Smooth muscle cell (in vitro differentiated cells): ENCODE measurements at regions not wholly inside any gene's neighbourhood (a gene's known extent, or its start where the extent isn't known, plus 50 kb on each side); places are given as distances from the start of the nearest gene placed in this dataset.

Experiments
- DNase-seq: peaks from one replicate; lab custom pipeline; 2025; ENCODE audit not compliant: unreplicated experiment; lab: John Stamatoyannopoulos, UW
- H2AFZ ChIP-seq: fragments of 200-600 bp; sonication (generic); 2 replicates; pipeline ENCODE4 v1.6.0; 2016; ENCODE audit warnings: antibody characterized with exemption, low read depth, mild to moderate bottlenecking
- H3F3A ChIP-seq: fragments of 200-600 bp; sonication (generic); 2 replicates; pipeline ENCODE4 v1.6.0; 2017; ENCODE audit warnings: antibody characterized with exemption, low read depth
- H3K27ac ChIP-seq: fragments of 200-600 bp; sonication (generic); 2 replicates; pipeline ENCODE4 v1.5.1; 2016; ENCODE audit warnings: low read depth, mild to moderate bottlenecking
- H3K27me3 ChIP-seq: fragments of 200-600 bp; sonication (generic); 2 replicates; pipeline ENCODE4 v1.6.1; 2016; ENCODE audit warnings: low read depth, mild to moderate bottlenecking
- H3K36me3 ChIP-seq: fragments of 200-600 bp; sonication (generic); 2 replicates; pipeline ENCODE4 v1.5.1; 2016; ENCODE audit warnings: low read depth
- H3K4me1 ChIP-seq: fragments of 200-600 bp; sonication (generic); 2 replicates; pipeline ENCODE4 v1.5.1; 2016; ENCODE audit warnings: low read depth
- H3K4me2 ChIP-seq: fragments of 200-600 bp; sonication (generic); 2 replicates; pipeline ENCODE4 v1.6.0; 2016; ENCODE audit warnings: mild to moderate bottlenecking
- H3K4me3 ChIP-seq: fragments of 200-600 bp; sonication (generic); 2 replicates; pipeline ENCODE4 v1.5.1; 2016; ENCODE audit warnings: mild to moderate bottlenecking
- H3K79me2 ChIP-seq: fragments of 200-600 bp; sonication (generic); 2 replicates; pipeline ENCODE4 v1.6.0; 2016; ENCODE audit warnings: low read depth, mild to moderate bottlenecking
- H3K9ac ChIP-seq: fragments of 200-600 bp; sonication (generic); 2 replicates; pipeline ENCODE4 v1.6.0; 2016; ENCODE audit warnings: low read depth
- H3K9me3 ChIP-seq: fragments of 200-600 bp; sonication (generic); replicated peaks from 2 replicates; pipeline ENCODE4 v1.5.1; 2016; ENCODE audit warnings: low read depth
- H4K20me1 ChIP-seq: fragments of 200-600 bp; sonication (generic); 2 replicates; pipeline ENCODE4 v1.6.0; 2016; ENCODE audit warnings: low read depth
- WGBS: methylation state at CpG from one replicate; pipeline ENCODE4 v1.1.7; 2016; ENCODE audit warnings: low lambda C conversion rate; 5-methylcytosine and 5-hydroxymethylcytosine counted together
- TF ChIP-seq, protein P1 (sequence below): fragments of 200-600 bp; sonication (generic); IDR thresholded peaks from 2 replicates; pipeline ENCODE4 v1.5.1; 2017; ENCODE audit warnings: borderline replicate concordance, mild to moderate bottlenecking, antibody characterized with exemption; ENCODE audit not compliant: insufficient read depth, poor library complexity, severe bottlenecking

DNA sequence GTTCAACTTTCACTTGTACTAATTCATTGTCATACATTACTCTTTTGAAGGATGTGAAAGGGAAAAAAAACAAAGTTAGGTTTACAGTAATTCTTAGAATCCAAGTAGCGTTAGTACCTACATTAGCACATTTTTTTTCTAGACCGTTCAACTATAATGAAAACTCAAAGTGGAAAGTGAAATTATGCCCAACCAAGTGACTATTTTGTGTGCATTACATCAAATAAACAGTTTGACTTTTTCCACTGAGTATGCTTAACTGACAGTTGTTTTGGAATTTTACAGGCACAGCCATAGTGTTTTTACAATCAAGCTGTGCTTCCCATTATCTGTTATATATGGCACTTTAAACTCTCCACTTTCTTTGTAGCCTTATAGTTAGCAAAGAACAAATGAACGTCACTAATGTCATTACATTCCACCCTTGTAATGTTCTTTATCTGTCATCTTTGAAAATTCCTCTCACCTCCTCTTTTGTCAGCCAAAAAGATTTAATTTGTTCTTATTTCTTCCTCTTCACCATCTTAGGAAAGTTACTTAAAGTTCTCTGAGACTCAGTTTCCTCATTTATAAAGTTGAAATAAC is 142.3 kb upstream of the SOX2 start:
- Histone ChIP-seq H2AFZ (no peak overlapping the region), H4K20me1 (no peaks in the 10 kb centered on the region), H3K4me2 (no peak overlapping the region), H3K9ac (no peak overlapping the region), H3K4me1 (no peaks in the 10 kb centered on the region), H3K79me2 (no peaks in the 10 kb centered on the region), H3K27me3 (no peaks in the 10 kb centered on the region), H3K36me3 (no peaks in the 10 kb centered on the region), H3K27ac (no peak overlapping the region), H3K9me3 (no peaks in the 10 kb centered on the region), H3F3A (no peaks in the 10 kb centered on the region), H3K4me3 (no peak overlapping the region)
- TF ChIP-seq, protein P1, sequence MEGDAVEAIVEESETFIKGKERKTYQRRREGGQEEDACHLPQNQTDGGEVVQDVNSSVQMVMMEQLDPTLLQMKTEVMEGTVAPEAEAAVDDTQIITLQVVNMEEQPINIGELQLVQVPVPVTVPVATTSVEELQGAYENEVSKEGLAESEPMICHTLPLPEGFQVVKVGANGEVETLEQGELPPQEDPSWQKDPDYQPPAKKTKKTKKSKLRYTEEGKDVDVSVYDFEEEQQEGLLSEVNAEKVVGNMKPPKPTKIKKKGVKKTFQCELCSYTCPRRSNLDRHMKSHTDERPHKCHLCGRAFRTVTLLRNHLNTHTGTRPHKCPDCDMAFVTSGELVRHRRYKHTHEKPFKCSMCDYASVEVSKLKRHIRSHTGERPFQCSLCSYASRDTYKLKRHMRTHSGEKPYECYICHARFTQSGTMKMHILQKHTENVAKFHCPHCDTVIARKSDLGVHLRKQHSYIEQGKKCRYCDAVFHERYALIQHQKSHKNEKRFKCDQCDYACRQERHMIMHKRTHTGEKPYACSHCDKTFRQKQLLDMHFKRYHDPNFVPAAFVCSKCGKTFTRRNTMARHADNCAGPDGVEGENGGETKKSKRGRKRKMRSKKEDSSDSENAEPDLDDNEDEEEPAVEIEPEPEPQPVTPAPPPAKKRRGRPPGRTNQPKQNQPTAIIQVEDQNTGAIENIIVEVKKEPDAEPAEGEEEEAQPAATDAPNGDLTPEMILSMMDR, result no peak
- DNase-seq, result no peak
- 76% methylated on average over 3 of the region's 3 CpGs for WGBS

DNA sequence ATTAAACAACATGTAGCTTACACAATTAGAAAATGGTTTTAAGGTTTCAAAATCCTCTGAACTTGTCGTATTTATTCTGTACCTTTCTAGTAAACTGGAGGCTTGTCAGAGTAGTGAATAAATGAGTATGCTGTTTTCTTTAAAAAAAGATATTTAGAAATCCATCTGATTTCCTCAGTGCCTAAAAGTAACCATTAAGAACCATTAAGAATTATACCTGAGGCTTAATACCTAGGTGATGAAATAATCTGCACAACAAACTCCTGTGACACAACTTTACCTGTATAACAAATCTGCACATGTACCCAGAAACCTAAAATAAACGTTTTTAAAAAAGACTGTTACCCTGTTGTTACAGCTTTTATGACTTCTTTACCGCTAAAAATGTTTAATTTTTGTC is 143.0 kb upstream of the SOX2 start:
- DNase-seq, result no peak
- H4K20me1 ChIP-seq, result no peaks in the 10 kb centered on the region
- no peak overlapping the region for H3K4me3 ChIP-seq
- H3K9me3 ChIP-seq, result no peaks in the 10 kb centered on the region
- TF ChIP-seq, protein P1, result no peak
- H3K36me3 ChIP-seq, result no peaks in the 10 kb centered on the region
- H3K27ac ChIP-seq, result no peak overlapping the region
- no peaks in the 10 kb centered on the region for H3K4me1 ChIP-seq
- no peak overlapping the region for H3K4me2 ChIP-seq
- no peaks in the 10 kb centered on the region for H3K79me2 ChIP-seq
- no peak overlapping the region for H3K9ac ChIP-seq
- no peaks in the 10 kb centered on the region for H3K27me3 ChIP-seq
- no peaks in the 10 kb centered on the region for H3F3A ChIP-seq
- no peak overlapping the region for H2AFZ ChIP-seq
- 68% methylated on average over 3 of the region's 3 CpGs for WGBS

DNA sequence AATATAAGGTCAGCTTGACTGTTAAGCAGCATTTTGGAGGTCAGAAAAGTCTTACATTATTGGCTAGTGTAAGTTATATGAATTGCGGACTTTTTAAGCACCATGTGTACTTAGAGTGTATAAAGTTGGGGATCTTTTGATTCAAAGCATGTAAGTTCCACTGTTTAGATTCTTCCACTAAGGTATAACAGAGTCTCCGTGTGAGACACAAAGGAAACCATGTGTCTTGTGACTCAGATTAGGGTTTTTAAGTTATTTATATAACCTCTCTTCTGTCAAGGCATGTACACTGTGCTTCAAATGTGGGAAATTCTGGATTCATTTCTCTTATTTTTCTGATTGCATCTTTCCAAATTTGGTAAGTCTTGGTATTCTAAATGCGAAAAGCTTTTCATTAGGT is 143.5 kb upstream of the SOX2 start:
- H3K4me2 ChIP-seq, result no peak overlapping the region
- no peak overlapping the region for H2AFZ ChIP-seq
- H4K20me1 ChIP-seq, result no peaks in the 10 kb centered on the region
- no peaks in the 10 kb centered on the region for H3K9me3 ChIP-seq
- H3K27me3 ChIP-seq, result no peaks in the 10 kb centered on the region
- DNase-seq, result no peak
- H3K36me3 ChIP-seq, result no peaks in the 10 kb centered on the region
- no peaks in the 10 kb centered on the region for H3F3A ChIP-seq
- no peaks in the 10 kb centered on the region for H3K79me2 ChIP-seq
- no peaks in the 10 kb centered on the region for H3K4me1 ChIP-seq
- no peak overlapping the region for H3K9ac ChIP-seq
- 86% methylated on average over 3 of the region's 3 CpGs for WGBS
- TF ChIP-seq, protein P1, result no peak
- H3K4me3 ChIP-seq, result no peak overlapping the region
- no peak overlapping the region for H3K27ac ChIP-seq

DNA sequence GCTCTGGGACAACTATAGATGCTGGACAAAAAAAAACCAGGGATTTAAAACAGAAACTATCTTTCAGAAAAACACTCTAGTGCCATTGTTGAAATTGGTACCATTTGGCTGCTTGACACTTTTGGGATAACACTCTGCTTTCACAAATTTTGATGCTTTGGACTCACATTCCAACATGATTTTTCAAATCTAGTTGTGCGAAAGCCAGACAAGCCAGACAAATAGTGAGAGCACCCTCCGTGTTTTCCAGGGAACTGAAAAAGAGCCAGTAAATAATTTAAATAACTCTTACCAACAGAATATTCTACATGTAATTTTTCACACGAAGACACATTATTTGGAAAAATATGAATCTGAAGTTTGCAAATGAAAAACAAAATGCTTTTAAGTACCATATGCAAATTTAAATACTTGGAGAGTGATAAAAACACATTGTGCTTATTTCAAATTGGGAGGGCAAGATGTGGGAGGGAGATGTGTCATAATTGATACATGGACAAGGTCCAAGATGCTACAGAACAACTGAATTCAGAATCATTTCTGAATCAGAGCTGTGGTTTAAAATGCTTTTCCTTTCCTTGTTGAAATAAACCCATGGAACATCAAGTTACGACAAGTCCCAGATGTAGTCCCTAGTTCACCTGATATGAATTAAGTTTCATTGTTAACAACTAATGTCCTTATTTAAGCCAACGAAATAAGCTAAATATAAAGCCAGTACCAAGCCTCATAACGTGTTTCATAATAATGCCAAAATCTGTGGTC is 144.2 kb upstream of the SOX2 start:
- H3K36me3 ChIP-seq, result no peaks in the 10 kb centered on the region
- H3K27ac ChIP-seq, result no peak overlapping the region
- no peak overlapping the region for H2AFZ ChIP-seq
- no peak overlapping the region for H3K4me3 ChIP-seq
- H3K27me3 ChIP-seq, result peaks cover 6% of the 10 kb centered on the region
- H3K79me2 ChIP-seq, result no peaks in the 10 kb centered on the region
- H3F3A ChIP-seq, result no peaks in the 10 kb centered on the region
- no peaks in the 10 kb centered on the region for H3K9me3 ChIP-seq
- H3K4me1 ChIP-seq, result no peaks in the 10 kb centered on the region
- H3K4me2 ChIP-seq, result no peak overlapping the region
- H3K9ac ChIP-seq, result no peak overlapping the region
- H4K20me1 ChIP-seq, result no peaks in the 10 kb centered on the region
- TF ChIP-seq, protein P1, result no peak
- DNase-seq, result no peak
- 83% methylated on average over 6 of the region's 6 CpGs for WGBS
